ENCODE measurements at regions not wholly inside any gene's neighbourhood (a gene's known extent, or its start where the extent isn't known, plus 50 kb on each side); places are given as distances from the start of the nearest gene placed in this dataset.

DNA sequence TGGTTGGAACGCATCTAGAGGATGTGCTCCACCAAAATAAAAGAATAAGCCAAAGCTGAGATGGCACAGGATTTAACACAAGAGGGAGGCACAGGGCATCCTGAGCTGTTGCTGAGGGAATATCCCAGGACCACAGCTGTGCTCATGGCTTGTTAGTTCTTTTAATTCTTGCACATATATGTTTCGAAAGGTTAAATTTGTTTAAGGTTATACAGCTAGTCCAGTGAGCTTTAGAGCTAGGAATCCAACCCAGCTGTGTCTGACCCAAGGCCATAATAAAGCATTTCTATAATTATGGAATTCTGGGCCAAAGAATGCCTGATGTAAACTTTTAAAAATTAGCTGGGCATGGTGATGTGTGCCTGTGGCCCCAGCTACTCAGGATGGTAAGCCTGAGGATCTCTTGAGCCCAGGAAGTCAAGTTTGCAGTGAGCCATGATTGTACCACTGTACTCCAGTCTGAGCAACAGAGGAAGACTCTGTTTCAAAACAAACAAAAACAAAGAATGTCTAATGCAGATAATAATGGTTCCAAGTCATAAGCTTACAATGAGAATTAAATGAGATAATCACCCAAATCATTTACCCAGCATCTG is 66.4 kb upstream of the CCBE1 start:
- intact Hi-C loops (cut with DNase I), result no loop called here
- ATAC-seq, result no peak
- DNase-seq (ENCODE audit: low spot score), result no peak

DNA sequence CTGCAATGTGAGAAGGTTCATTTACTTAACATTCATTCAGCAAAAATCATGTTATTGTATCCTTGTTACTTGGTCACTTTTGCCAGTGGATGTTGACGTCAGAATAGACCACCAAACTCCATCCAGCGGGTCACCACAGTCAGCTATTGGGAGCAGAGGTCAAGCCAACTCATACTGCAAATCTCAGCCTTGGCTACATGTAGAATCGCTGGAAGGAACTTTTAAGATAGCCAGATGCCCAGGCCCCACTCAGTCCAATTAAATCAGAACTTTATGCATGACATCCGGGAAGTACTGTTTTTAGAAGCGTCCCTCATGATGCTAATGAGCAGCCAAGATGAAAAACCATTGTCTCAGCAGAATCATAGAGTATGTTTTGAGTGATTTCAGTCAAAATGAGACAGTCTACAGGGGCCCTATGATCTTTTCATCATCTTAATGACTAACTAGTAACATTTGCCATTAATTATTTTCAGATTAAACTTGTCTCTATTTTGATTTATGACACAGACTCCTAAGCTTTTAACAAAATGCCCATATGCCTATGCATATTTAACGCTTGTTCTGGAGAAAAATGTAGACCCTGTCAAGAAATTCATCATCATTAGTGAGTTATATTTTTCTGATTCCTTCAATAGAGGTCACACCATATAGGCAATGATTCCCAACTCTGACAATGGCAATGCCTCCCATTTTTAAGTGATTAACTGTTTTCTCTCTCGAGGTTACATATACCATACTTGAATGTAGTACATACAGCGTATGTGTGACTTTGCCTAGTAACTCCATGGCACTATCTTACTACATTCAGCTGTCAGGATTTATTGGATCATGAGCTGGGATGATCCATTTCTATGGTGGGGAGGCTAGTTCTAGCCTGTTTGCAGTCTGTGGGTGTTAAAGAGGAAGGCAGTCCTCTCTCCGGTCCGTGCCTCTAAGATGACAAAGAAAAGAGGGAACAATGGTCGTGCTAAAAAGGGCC is 63.7 kb upstream of the CCBE1 start:
- intact Hi-C loops (cut with DNase I), result no loop called here
- no peak for DNase-seq (ENCODE audit: low spot score)
- ATAC-seq, result no peak

DNA sequence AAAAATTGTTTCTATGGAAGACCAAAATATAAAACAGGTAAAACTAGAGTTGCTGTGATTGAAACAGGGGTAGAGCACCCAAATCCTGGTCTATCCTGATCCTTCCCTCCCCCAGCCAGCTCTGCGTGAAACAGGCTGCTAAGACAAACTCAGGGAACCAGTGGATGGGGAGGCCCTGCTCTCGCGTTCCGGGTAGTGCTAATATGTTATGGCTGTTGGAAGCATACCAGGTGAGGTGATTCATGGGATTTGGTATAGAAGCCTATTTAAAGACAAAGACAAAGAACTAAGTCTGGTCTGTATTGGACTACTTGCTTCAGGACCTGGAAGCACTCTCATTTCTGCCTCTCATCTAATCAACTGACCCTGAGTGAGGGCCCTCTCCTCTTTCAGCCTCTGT is 63.0 kb upstream of the CCBE1 start:
- intact Hi-C loops (cut with DNase I), result no loop called here
- DNase-seq (ENCODE audit: low spot score) (no peak), ATAC-seq (no peak)

DNA sequence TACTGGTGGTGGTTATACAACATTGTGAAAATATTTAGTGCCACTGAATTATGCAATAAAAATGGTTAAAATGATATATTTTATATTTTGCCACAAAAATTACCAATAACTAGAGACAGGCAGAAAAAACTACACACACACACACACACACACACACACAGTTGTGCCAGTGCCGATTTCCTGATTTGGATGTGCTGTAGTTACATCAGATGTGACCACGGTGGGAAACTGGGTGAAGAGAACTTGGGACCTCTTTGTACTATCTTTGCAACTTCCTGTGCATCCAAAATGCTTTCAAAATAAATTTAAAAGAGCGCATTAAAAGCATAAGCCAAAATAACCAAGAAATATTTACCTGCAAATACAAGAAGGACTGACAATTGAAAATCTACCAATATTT is 61.6 kb upstream of the CCBE1 start:
- DNase-seq (ENCODE audit: low spot score), result no peak
- intact Hi-C loops (cut with DNase I), result no loop called here
- no peak for ATAC-seq

GRCh38 chr18:59758106-59758505 is 60.9 kb upstream of the CCBE1 start:
- DNase-seq (ENCODE audit: low spot score), result no peak
- ATAC-seq, result no peak
- intact Hi-C loops (cut with DNase I), result no loop called here

GRCh38 chr18:59752666-59753065 is 55.4 kb upstream of the CCBE1 start:
- DNase-seq (ENCODE audit: low spot score) (no peak), ATAC-seq (no peak)
- intact Hi-C loops (cut with DNase I), result no loop called here

- intact Hi-C loops (cut with DNase I), result no loop called here
- ATAC-seq, result no peak
- no peak for DNase-seq (ENCODE audit: low spot score)
These were observed 54.0 kb upstream of the CCBE1 start for GRCh38 chr18:59751186-59751585.

GRCh38 chr18:59748628-59749360 is 51.6 kb upstream of the CCBE1 start:
- ATAC-seq, result no peak
- intact Hi-C loops (cut with DNase I), result no loop called here
- DNase-seq (ENCODE audit: low spot score), result no peak

Data from sciatic nerve (tissue), 2 donors.